Liver (tissue), 8 donors: ENCODE measurements at regions not wholly inside any gene's neighbourhood (a gene's known extent, or its start where the extent isn't known, plus 50 kb on each side); places are given as distances from the start of the nearest gene placed in this dataset.

ENCODE experiments used
- DNase-seq: peaks from one replicate; pipeline ENCODE4 v3.0.0-alpha.2; 2017; ENCODE audit warnings: low spot score
- H3K27ac ChIP-seq, 2 donors: one replicate each; pipeline ENCODE4 v1.7.0; 2013; ENCODE audit warnings: inconsistent platforms in 2 of 2, low read length in 2 of 2, control low read depth in 1 of 2, low read depth in 1 of 2, mild to moderate bottlenecking in 1 of 2
- H3K27me3 ChIP-seq, 4 donors: one replicate each; pipeline versions ENCODE4 v1.6.1 to v1.7.0; 2013; ENCODE audit warnings: low read length in 3 of 4, inconsistent platforms in 1 of 4, mild to moderate bottlenecking in 1 of 4, moderate library complexity in 1 of 4; ENCODE audit not compliant: control insufficient read depth in 4 of 4, insufficient read depth in 4 of 4
- H3K36me3 ChIP-seq, 4 donors: one replicate each; pipeline versions ENCODE4 v1.6.1 to v1.7.0; 2013; ENCODE audit warnings: low read length in 3 of 4, mild to moderate bottlenecking in 3 of 4, low read depth in 1 of 4, moderate library complexity in 1 of 4; ENCODE audit not compliant: control insufficient read depth in 4 of 4, insufficient read depth in 3 of 4
- H3K4me1 ChIP-seq, 4 donors: one replicate each; pipeline versions ENCODE4 v1.6.1 to v1.7.0; 2013; ENCODE audit warnings: low read length in 3 of 4, mild to moderate bottlenecking in 3 of 4, moderate library complexity in 1 of 4; ENCODE audit not compliant: control insufficient read depth in 4 of 4, insufficient read depth in 4 of 4
- H3K4me3 ChIP-seq, 3 donors: one replicate each; pipeline versions ENCODE4 v1.6.1 to v1.7.0; 2013; ENCODE audit warnings: low read length in 3 of 3, control low read depth in 1 of 3, low read depth in 1 of 3, mild to moderate bottlenecking in 1 of 3
- H3K9ac ChIP-seq, 2 donors: one replicate each; pipeline ENCODE4 v1.7.0; 2013; ENCODE audit warnings: low read length in 2 of 2, mild to moderate bottlenecking in 2 of 2, moderate library complexity in 2 of 2, control low read depth in 1 of 2, low read depth in 1 of 2
- H3K9me3 ChIP-seq, 4 donors: one replicate each; pipeline versions ENCODE4 v1.6.1 to v1.7.0; 2013; ENCODE audit warnings: low read length in 3 of 4; ENCODE audit not compliant: control insufficient read depth in 4 of 4
- CTCF ChIP-seq: fragments of 150-350 bp; IDR thresholded peaks from 2 replicates; pipeline ENCODE4 v1.5.1; 2017; ENCODE audit warnings: improper control_type of control experiment, low read depth, low read length; ENCODE audit not compliant: missing input control
- EGR1 ChIP-seq, 2 donors: IDR thresholded peaks; 2 replicates each; pipeline ENCODE4 v1.6.1; 2016 to 2018; ENCODE audit warnings: antibody characterized with exemption in 2 of 2, low read depth in 2 of 2
- FOXA1 ChIP-seq: IDR thresholded peaks from 2 replicates; pipeline ENCODE4 v1.6.1; 2016; ENCODE audit warnings: antibody characterized with exemption
- FOXA2 ChIP-seq: IDR thresholded peaks from 2 replicates; pipeline ENCODE4 v1.6.1; 2016; ENCODE audit warnings: antibody characterized with exemption
- GABPA ChIP-seq, 2 donors: IDR thresholded peaks in 1 of 2; conservative IDR thresholded peaks in 1 of 2; 2 replicates each; pipeline ENCODE4 v1.6.1; 2016; ENCODE audit warnings: antibody characterized with exemption in 2 of 2, mild to moderate bottlenecking in 1 of 2, moderate library complexity in 1 of 2
- HNF4A ChIP-seq, 2 donors: conservative IDR thresholded peaks; 2 replicates each; pipeline ENCODE4 v1.6.1; 2016; ENCODE audit warnings: antibody characterized with exemption in 2 of 2, mild to moderate bottlenecking in 2 of 2
- HNF4G ChIP-seq: IDR thresholded peaks from 2 replicates; pipeline ENCODE4 v1.6.1; 2016; ENCODE audit warnings: antibody characterized with exemption
- MAX ChIP-seq: IDR thresholded peaks from 2 replicates; pipeline ENCODE4 v1.6.1; 2016; ENCODE audit warnings: antibody characterized with exemption
- NR2F2 ChIP-seq: IDR thresholded peaks from 2 replicates; pipeline ENCODE4 v1.6.1; 2016; ENCODE audit warnings: antibody characterized with exemption
- RAD21 ChIP-seq, 2 donors: IDR thresholded peaks; 2 replicates each; pipeline ENCODE4 v1.6.1; 2016; ENCODE audit warnings: antibody characterized with exemption in 2 of 2, mild to moderate bottlenecking in 2 of 2
- REST ChIP-seq: IDR thresholded peaks from 2 replicates; pipeline ENCODE4 v1.6.1; 2016; ENCODE audit warnings: antibody characterized with exemption, mild to moderate bottlenecking
- RXRA ChIP-seq, 2 donors: IDR thresholded peaks; 2 replicates each; pipeline ENCODE4 v1.6.1; 2017 to 2018; ENCODE audit warnings: antibody characterized with exemption in 2 of 2, mild to moderate bottlenecking in 1 of 2
- SP1 ChIP-seq: IDR thresholded peaks from 2 replicates; pipeline ENCODE4 v1.6.1; 2018; ENCODE audit warnings: antibody characterized with exemption, mild to moderate bottlenecking
- TAF1 ChIP-seq: conservative IDR thresholded peaks from 2 replicates; pipeline ENCODE4 v1.6.1; 2016; ENCODE audit warnings: antibody characterized with exemption, mild to moderate bottlenecking
- YY1 ChIP-seq: IDR thresholded peaks from 2 replicates; pipeline ENCODE4 v1.6.1; 2016; ENCODE audit warnings: antibody characterized with exemption, mild to moderate bottlenecking
- WGBS: extraction: QIAGEN DNeasy Blood & Tissue Kit; methylation state at CpG from one replicate; pipeline ENCODE4 v1.1.7; 2013; 5-methylcytosine and 5-hydroxymethylcytosine counted together
- TF ChIP-seq, protein P1 (sequence below): IDR thresholded peaks from 2 replicates; pipeline ENCODE4 v1.6.1; 2016; ENCODE audit warnings: antibody characterized with exemption
- TF ChIP-seq, protein P2 (sequence below): IDR thresholded peaks from 2 replicates; pipeline ENCODE4 v1.6.1; 2016; ENCODE audit warnings: antibody characterized with exemption
- donor health status: healthy.
- donor health status: healthy.
- donor health status: healthy.
- donor health status: healthy.
- donor health status: healthy.

DNA sequence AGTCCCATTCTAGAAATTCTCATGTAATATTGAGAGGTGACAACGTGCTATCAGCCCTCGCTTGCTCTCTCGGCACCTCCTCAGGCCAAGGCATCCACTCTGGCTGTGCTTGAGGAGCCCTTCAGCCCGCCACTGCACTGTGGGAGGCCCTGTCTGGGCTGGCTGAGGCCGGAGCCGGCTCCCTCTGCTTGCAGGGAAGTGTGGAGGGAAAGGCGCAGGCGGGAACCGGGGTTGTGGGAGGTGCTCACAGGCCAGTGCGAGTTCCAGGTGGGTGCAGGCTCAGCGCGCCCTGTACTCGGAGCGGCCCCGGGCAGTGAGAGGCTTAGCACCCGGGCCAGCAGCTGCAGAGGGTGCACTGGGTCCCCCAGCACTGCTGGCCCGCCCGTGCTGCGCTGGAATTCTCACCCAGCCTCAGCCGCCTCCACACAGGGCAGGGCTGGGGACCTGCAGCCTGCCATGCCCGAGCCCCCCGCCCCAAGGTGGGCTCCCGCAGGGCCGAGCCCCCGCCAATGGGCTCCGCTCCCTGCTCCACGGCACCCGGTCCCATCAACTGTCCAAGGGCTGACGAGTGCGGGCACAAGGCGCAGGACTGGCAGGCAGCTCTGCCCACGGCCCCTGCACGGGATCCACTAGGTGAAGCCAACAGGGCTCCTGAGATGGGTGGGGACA lies 1680.6 kb upstream of the LRRTM1 start:
- 89% methylated on average over 33 of the region's 33 CpGs for WGBS
- Histone ChIP-seq H3K9ac (no peak overlapping the region), H3K4me3 (no peak overlapping the region), H3K27ac (no peak overlapping the region), H3K9me3 (no peaks in the 10 kb centered on the region), H3K4me1 (no peaks in the 10 kb centered on the region), H3K27me3 (no peaks in the 10 kb centered on the region), H3K36me3 (no peaks in the 10 kb centered on the region)
- DNase-seq = no peak
- TF ChIP-seq HNF4A (conservative IDR thresholded peaks at IDR 0.05) (no peak), EGR1 (IDR thresholded peaks at IDR 0.05; ENCODE audit: low read depth in 2 of 2) (no peak), GABPA (IDR thresholded peaks at IDR 0.05 in 1 of 2, conservative IDR thresholded peaks at IDR 0.05 in 1 of 2) (no peak), MAX (no peak), RAD21 (IDR thresholded peaks at IDR 0.05) (no peak), NR2F2 (no peak), YY1 (no peak), REST (no peak), SP1 (no peak)

DNA sequence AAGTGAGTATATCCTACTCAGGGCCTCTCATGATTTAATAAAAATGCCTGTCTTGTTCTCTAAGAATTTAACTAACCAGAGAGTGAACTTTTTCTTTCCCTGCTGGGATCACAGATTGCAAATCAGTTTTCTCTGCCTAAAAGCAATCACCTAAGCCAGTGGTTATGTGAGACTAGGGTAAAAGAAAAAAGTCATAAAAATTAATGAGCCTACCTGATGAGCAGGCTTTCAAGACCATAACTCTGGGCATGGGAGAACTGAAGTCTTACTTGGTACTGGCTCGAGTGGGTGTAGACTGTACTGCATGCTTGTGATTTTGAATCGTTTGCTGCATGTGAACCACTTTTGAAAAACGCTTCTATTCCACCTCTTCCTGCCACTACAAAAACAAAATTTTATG lies 1677.0 kb upstream of the LRRTM1 start:
- Histone ChIP-seq H3K9ac (no peak overlapping the region), H3K27ac (no peak overlapping the region), H3K27me3 (no peaks in the 10 kb centered on the region), H3K36me3 (no peaks in the 10 kb centered on the region), H3K4me3 (no peak overlapping the region), H3K4me1 (no peaks in the 10 kb centered on the region), H3K9me3 (no peaks in the 10 kb centered on the region)
- WGBS = 71% methylated on average over 3 of the region's 3 CpGs
- no peak for DNase-seq
- TF ChIP-seq, protein P1, sequence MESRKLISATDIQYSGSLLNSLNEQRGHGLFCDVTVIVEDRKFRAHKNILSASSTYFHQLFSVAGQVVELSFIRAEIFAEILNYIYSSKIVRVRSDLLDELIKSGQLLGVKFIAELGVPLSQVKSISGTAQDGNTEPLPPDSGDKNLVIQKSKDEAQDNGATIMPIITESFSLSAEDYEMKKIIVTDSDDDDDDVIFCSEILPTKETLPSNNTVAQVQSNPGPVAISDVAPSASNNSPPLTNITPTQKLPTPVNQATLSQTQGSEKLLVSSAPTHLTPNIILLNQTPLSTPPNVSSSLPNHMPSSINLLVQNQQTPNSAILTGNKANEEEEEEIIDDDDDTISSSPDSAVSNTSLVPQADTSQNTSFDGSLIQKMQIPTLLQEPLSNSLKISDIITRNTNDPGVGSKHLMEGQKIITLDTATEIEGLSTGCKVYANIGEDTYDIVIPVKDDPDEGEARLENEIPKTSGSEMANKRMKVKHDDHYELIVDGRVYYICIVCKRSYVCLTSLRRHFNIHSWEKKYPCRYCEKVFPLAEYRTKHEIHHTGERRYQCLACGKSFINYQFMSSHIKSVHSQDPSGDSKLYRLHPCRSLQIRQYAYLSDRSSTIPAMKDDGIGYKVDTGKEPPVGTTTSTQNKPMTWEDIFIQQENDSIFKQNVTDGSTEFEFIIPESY = no peak
- no peak for TF ChIP-seq EGR1 (IDR thresholded peaks at IDR 0.05; ENCODE audit: low read depth in 2 of 2)
- no peak for TF ChIP-seq HNF4A (conservative IDR thresholded peaks at IDR 0.05)
- TF ChIP-seq, protein P2, sequence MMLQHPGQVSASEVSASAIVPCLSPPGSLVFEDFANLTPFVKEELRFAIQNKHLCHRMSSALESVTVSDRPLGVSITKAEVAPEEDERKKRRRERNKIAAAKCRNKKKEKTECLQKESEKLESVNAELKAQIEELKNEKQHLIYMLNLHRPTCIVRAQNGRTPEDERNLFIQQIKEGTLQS = no peak
- no peak for TF ChIP-seq HNF4G
- TF ChIP-seq SP1 = no peak
- TF ChIP-seq FOXA2 = no peak
- TF ChIP-seq NR2F2 = no peak
- no peak for TF ChIP-seq YY1
- no peak for TF ChIP-seq FOXA1
- TF ChIP-seq REST = no peak
- no peak for TF ChIP-seq RXRA (IDR thresholded peaks at IDR 0.05)
- TF ChIP-seq RAD21 (IDR thresholded peaks at IDR 0.05) = no peak
- TF ChIP-seq TAF1 = no peak
- no peak for TF ChIP-seq CTCF
- no peak for TF ChIP-seq GABPA (IDR thresholded peaks at IDR 0.05 in 1 of 2, conservative IDR thresholded peaks at IDR 0.05 in 1 of 2)
